GM12874 (cell line): ENCODE measurements at regions not wholly inside any gene's neighbourhood (a gene's known extent, or its start where the extent isn't known, plus 50 kb on each side); places are given as distances from the start of the nearest gene placed in this dataset.

Experiments used
- CTCF ChIP-seq: IDR thresholded peaks from 2 replicates; pipeline ENCODE4 v1.5.1; 2011; ENCODE audit warnings: low read depth, mild to moderate bottlenecking, control low read depth, low read length, moderate library complexity; ENCODE audit not compliant: insufficient read depth

DNA sequence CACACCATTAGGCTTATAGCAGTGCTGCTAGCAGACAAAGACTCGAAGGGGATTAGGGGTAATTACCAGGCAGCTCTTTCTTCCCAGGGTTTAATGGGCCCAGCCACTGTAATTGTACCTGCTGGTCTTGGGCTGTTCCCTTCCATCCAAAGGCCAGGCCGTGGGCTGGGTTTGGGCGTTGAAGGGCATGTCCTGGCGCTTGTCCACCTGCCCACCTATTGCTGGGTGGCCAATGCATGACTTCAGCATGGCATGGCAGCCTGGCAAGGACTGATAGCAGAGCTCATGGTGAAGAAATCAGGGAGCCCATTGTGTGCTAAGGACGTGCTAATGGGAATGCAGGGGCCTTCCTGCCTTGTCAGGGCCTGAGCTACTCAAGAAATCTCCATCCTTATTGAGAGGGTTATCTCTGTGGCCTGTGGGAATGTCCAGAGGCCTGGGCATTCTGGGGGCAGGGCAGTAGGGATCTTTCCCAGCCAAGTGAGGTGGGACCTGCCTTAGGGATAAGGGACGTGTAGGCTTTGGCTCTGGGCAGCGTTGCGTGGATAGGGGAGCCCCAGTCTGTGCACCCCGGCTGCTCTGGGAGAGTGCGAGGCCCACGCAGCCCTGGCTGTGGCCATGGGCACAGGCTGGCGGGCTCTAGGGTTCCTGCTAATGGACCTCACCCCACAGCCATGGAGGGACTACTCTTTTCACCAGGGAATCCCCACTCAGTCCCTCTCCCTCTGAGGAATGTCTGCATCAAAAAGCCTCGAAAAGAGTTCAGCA is 116.1 kb upstream of the PITX1 start:
- TF ChIP-seq CTCF = no peak

- no peak for TF ChIP-seq CTCF
Measured at GRCh38 chr5:135149229-135149955, 115.4 kb upstream of the PITX1 start.

DNA sequence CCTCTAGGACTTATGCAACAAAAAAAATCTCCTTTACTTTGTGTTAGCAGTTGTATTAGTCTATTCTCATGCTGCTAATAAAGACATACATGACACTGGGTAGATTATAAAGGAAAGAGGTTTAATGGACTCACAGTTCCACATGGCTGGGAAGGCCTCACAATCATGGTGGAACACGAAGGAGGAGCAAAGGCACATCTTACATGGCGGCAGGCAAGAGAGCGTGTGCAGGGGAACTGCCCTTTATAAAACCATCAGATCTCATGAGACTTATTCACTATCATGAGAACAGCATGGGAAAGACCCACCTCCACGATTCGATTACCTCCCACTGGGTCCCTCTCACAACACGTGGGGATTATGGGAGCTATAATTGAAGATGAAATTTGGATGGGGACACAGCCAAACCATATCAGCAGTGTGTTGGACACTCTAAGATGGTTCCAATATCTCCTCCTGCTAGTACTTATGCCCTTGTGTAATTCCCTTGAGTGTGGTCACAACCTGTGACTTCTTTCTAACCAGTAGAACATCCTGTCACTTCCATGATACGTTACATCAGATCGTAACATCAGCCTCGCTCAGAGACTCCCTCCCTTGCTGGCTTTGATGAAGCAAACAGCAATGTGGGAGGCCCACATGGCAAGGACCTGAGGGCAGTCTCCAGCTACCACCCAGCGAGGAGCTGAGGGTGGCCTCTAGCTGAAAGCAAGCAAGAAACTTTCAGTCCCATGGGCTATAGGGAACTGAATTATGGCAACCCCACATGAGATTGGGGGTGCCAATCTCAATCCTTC is 113.5 kb upstream of the PITX1 start:
- no peak for TF ChIP-seq CTCF

DNA sequence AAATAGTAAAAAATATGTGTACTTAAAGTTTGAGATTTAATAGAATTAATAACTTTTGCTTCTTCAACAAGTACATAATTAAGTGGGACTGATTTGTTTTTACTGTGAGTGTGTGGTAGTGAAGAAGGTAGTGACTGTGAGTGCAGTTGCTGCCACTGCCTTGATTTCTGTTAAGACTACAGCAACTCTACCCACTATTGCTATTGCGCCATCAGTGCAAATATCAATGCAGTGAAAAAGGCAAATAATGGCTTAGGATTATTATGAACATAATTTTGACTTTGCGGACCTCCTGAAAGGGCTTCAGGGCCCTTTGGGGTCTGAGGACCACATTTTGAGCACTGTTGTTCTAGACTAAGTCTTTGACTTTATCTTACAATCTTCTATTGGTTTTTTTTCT is 112.0 kb upstream of the PITX1 start:
- no peak for TF ChIP-seq CTCF

- no peak for TF ChIP-seq CTCF
Measured at GRCh38 chr5:135141303-135142268, 107.6 kb upstream of the PITX1 start.

DNA sequence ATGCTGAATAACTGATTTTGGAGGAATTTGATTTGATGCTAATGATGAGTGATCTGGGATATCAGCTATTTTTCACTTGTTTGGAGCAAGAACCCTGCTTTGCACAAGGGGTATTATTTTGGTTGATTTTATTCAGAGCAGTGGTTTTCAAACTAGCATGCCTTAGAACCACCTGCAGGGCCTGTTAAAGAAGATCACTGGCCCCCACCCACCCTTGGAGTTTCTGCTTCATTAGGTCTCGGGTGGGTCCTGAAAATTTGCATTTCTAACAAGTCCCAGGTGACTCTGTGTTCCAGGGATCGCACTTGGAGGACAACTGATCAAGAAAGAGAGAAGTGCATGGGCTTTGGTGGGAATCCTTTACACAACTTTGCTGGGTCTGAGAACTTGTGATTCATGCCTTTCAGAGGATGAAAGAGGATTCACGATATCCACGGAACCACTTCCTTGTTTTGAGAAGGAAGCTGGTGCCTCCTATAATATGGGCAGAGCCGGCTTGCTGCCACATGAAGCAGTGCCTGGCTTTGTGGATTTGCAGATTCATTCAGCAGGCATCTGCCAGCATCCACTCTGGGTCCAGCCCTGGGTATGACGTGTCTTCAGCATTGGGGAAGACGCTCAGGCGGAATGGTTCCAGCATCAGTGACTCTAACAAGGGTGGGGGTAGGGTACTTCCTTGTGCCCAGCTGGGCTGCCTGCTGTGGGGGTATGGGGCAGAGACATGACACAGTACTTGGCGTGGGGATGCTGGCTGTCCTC is 106.6 kb upstream of the PITX1 start:
- no peak for TF ChIP-seq CTCF
